ENCODE measurements at regions not wholly inside any gene's neighbourhood (a gene's known extent, or its start where the extent isn't known, plus 50 kb on each side); places are given as distances from the start of the nearest gene placed in this dataset.

DNA sequence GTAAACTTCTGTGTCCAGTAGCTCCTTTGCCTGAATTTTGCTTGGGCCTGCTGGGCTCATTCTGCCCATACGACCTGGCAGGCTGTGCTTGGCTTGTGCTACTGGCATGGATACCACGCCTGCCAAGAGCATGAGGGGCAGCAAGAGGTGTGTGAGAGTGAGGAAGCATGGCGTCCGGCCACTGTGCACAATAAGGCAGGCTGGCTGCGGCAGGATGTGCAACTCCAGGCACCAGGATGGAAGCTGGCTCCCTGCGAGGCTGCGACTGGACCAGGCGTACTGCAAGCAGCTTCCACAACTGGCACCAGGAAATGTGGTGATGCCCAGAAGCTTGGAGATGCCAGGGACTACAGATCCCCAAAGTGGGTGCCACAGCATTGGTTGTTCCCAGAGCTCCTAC is 709.3 kb downstream of the PCDH18 start:
- H3K9ac ChIP-seq (ENCODE audit: control insufficient read depth, insufficient read depth, low read length): no peak overlapping the region
- no peaks in the 10 kb centered on the region for H3K9me3 ChIP-seq (replicated peaks; ENCODE audit: control insufficient read depth, insufficient read depth, low read length)
- SMC1A ChIA-PET (ENCODE audit: uncharacterized antibody, unreplicated experiment): interaction anchor here (1.1 kb wide), 1 partner anchor 109 kb away, joined by 3 read pairs; no protein-coding TSS in a partner anchor
- H3K79me2 ChIP-seq (ENCODE audit: control insufficient read depth, insufficient read depth, low read length): no peaks in the 10 kb centered on the region
- 28% methylated on average over 6 of the region's 8 CpGs for WGBS (ENCODE audit: insufficient coverage, insufficient replicate concordance, low lambda C conversion rate, missing lambda C conversion rate)
- ATAC-seq: no peak; the same call in 1 of the 3 replicates
- TF ChIP-seq ASH2L (IDR thresholded peaks at IDR 0.05; ENCODE audit: borderline replicate concordance, low read depth) (no peak), NRF1 (conservative IDR thresholded peaks at IDR 0.05; ENCODE audit: low read depth, low read length) (no peak), SMAD1 (IDR thresholded peaks at IDR 0.05; ENCODE audit: low read depth, partially characterized antibody) (no peak), CREM (IDR thresholded peaks at IDR 0.05; ENCODE audit: low read depth) (no peak), IKZF1 (conservative IDR thresholded peaks at IDR 0.05) (no peak), BACH1 (IDR thresholded peaks at IDR 0.05; ENCODE audit: borderline replicate concordance) (no peak), SMARCA5 (IDR thresholded peaks at IDR 0.05) (no peak), TCF12 (IDR thresholded peaks at IDR 0.05; ENCODE audit: low read depth, low read length) (no peak), TARDBP (IDR thresholded peaks at IDR 0.05; ENCODE audit: borderline replicate concordance) (no peak)
- FAIRE-seq: no peak
- DNase-seq (ENCODE audit: low read depth, low spot score): no peak
- H3K36me3 ChIP-seq (ENCODE audit: control insufficient read depth in 2 of 2, insufficient read depth in 2 of 2, low read length in 1 of 2): no peaks in the 10 kb centered on the region
- no TSS peak for BruUV-seq (replicated peaks)
- H3K4me1 ChIP-seq (ENCODE audit: control insufficient read depth, insufficient read depth, low read length): no peaks in the 10 kb centered on the region
- CTCF ChIA-PET: interaction anchor here (1.2 kb wide), 1 partner anchor 110 kb away, joined by 4 read pairs; no protein-coding TSS in a partner anchor
- H3K4me2 ChIP-seq (ENCODE audit: control insufficient read depth, insufficient read depth): no peak overlapping the region
- POLR2A ChIA-PET: no interaction called here
- H3K27ac ChIP-seq (ENCODE audit: control insufficient read depth, insufficient read depth): no peak overlapping the region
- intact Hi-C loops (cut with micrococcal nuclease; ENCODE audit: unreplicated experiment): no loop called here
- no peaks in the 10 kb centered on the region for H4K20me1 ChIP-seq (ENCODE audit: control insufficient read depth, insufficient read depth)
- H2AFZ ChIP-seq (ENCODE audit: control insufficient read depth, low read depth, low read length): no peak overlapping the region
- no peaks in the 10 kb centered on the region for H3K27me3 ChIP-seq (replicated peaks in 1 of 2; ENCODE audit: control insufficient read depth in 2 of 2, insufficient read depth in 2 of 2, low read length in 1 of 2)
- RAD21 ChIA-PET (ENCODE audit: unreplicated experiment): no interaction called here
- H3K4me3 ChIP-seq: no peak overlapping the region
- in situ Hi-C loops (cut with MboI): no loop called here

DNA sequence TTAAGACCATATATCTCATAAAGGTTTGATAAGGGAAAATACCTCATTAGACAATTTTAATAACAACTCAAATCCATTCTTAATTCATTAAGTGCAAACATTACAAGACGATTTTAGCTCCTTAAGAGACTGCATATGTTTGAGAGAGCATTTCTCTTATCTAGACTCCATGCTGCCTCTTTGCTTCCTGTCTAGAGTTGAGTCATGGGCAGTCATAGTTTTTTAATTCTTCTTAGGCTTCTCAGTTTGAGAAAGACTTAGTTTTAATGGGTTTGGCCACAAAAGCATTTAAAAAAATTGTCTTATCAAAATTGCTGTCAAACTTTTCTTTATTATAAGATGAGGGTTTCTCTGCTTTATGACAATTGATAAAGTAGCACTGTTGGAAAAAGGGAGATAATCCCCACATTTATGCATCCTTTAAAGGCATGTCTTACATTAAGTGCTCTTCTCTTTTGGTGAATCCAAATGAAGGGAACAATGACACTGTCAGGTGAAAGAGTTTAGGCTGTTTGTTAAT is 713.4 kb downstream of the PCDH18 start:
- Histone ChIP-seq H3K27me3 (replicated peaks in 1 of 2; ENCODE audit: control insufficient read depth in 2 of 2, insufficient read depth in 2 of 2, low read length in 1 of 2) (no peaks in the 10 kb centered on the region), H3K4me2 (ENCODE audit: control insufficient read depth, insufficient read depth) (no peak overlapping the region), H3K4me1 (ENCODE audit: control insufficient read depth, insufficient read depth, low read length) (no peaks in the 10 kb centered on the region), H2AFZ (ENCODE audit: control insufficient read depth, low read depth, low read length) (no peak overlapping the region), H3K27ac (ENCODE audit: control insufficient read depth, insufficient read depth) (no peak overlapping the region), H3K79me2 (ENCODE audit: control insufficient read depth, insufficient read depth, low read length) (no peaks in the 10 kb centered on the region), H3K4me3 (no peak overlapping the region), H3K9me3 (replicated peaks; ENCODE audit: control insufficient read depth, insufficient read depth, low read length) (no peaks in the 10 kb centered on the region), H3K36me3 (ENCODE audit: control insufficient read depth in 2 of 2, insufficient read depth in 2 of 2, low read length in 1 of 2) (no peaks in the 10 kb centered on the region), H4K20me1 (ENCODE audit: control insufficient read depth, insufficient read depth) (no peaks in the 10 kb centered on the region), H3K9ac (ENCODE audit: control insufficient read depth, insufficient read depth, low read length) (no peak overlapping the region)
- 0% methylated on average over 1 of the region's 1 CpG for WGBS (ENCODE audit: insufficient coverage, insufficient replicate concordance, low lambda C conversion rate, missing lambda C conversion rate)
- no TSS peak for BruUV-seq (replicated peaks)
- in situ Hi-C loops (cut with MboI) (no loop called here), intact Hi-C loops (cut with micrococcal nuclease; ENCODE audit: unreplicated experiment) (no loop called here)
- RAD21 ChIA-PET (ENCODE audit: unreplicated experiment): no interaction called here
- FAIRE-seq (no peak), ATAC-seq (peak; percentile 58), DNase-seq (ENCODE audit: low read depth, low spot score) (no peak)
- CTCF ChIA-PET: interaction anchor here (0.7 kb wide), 1 partner anchor 554 kb away, joined by 3 read pairs; no protein-coding TSS in a partner anchor
- SMC1A ChIA-PET (ENCODE audit: uncharacterized antibody, unreplicated experiment): interaction anchor here (0.8 kb wide), 1 partner anchor 10 kb away, joined by 3 read pairs; no protein-coding TSS in a partner anchor
- POLR2A ChIA-PET: no interaction called here
- TF ChIP-seq SKIL (IDR thresholded peaks at IDR 0.05; ENCODE audit: low read depth, poor library complexity, severe bottlenecking) (no peak), RCOR1 (conservative IDR thresholded peaks at IDR 0.05; ENCODE audit: low read depth, low read length) (no peak), ATF7 (IDR thresholded peaks at IDR 0.05; ENCODE audit: low read depth) (no peak)
- TF ChIP-seq, protein P1, sequence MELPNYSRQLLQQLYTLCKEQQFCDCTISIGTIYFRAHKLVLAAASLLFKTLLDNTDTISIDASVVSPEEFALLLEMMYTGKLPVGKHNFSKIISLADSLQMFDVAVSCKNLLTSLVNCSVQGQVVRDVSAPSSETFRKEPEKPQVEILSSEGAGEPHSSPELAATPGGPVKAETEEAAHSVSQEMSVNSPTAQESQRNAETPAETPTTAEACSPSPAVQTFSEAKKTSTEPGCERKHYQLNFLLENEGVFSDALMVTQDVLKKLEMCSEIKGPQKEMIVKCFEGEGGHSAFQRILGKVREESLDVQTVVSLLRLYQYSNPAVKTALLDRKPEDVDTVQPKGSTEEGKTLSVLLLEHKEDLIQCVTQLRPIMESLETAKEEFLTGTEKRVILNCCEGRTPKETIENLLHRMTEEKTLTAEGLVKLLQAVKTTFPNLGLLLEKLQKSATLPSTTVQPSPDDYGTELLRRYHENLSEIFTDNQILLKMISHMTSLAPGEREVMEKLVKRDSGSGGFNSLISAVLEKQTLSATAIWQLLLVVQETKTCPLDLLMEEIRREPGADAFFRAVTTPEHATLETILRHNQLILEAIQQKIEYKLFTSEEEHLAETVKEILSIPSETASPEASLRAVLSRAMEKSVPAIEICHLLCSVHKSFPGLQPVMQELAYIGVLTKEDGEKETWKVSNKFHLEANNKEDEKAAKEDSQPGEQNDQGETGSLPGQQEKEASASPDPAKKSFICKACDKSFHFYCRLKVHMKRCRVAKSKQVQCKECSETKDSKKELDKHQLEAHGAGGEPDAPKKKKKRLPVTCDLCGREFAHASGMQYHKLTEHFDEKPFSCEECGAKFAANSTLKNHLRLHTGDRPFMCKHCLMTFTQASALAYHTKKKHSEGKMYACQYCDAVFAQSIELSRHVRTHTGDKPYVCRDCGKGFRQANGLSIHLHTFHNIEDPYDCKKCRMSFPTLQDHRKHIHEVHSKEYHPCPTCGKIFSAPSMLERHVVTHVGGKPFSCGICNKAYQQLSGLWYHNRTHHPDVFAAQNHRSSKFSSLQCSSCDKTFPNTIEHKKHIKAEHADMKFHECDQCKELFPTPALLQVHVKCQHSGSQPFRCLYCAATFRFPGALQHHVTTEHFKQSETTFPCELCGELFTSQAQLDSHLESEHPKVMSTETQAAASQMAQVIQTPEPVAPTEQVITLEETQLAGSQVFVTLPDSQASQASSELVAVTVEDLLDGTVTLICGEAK (IDR thresholded peaks at IDR 0.05; ENCODE audit: borderline replicate concordance): no peak
